HFFc6 (cell line): ENCODE measurements at regions not wholly inside any gene's neighbourhood (a gene's known extent, or its start where the extent isn't known, plus 50 kb on each side); places are given as distances from the start of the nearest gene placed in this dataset.
"Not testable (repeated sequence)": the region's sequence is repeated elsewhere in the genome, so short reads cannot be mapped to it uniquely, and the experiment has no call there.

ENCODE experiments used
- DNase-seq: peaks from one replicate; pipeline ENCODE4 v3.0.0-alpha.2; 2018
- H3K27ac Mint-ChIP-seq: 2 replicates; pipeline ENCODE4 v1.8.0; 2020; ENCODE audit warnings: mild to moderate bottlenecking, mixed read lengths
- H3K27me3 Mint-ChIP-seq: 2 replicates; pipeline ENCODE4 v1.8.0; 2021; ENCODE audit warnings: mild to moderate bottlenecking, moderate library complexity, mixed read lengths; ENCODE audit not compliant: insufficient read depth
- H3K36me3 Mint-ChIP-seq: 2 replicates; pipeline ENCODE4 v1.8.0; 2021; ENCODE audit warnings: low read depth, mixed read lengths
- H3K4me1 Mint-ChIP-seq: 2 replicates; pipeline ENCODE4 v1.8.0; 2020; ENCODE audit warnings: low read depth, mixed read lengths
- H3K4me3 Mint-ChIP-seq: 2 replicates; pipeline ENCODE4 v1.8.0; 2020; ENCODE audit warnings: mild to moderate bottlenecking, moderate library complexity, mixed read lengths
- H3K9me3 Mint-ChIP-seq: 2 replicates; pipeline ENCODE4 v1.8.0; 2020; ENCODE audit warnings: mild to moderate bottlenecking, mixed read lengths
- TF ChIP-seq, protein P1 (sequence below): fragments of 200-600 bp; sonication (generic); IDR thresholded peaks from 2 replicates; pipeline ENCODE4 v1.5.0; 2021; ENCODE audit warnings: antibody characterized with exemption, mild to moderate bottlenecking

DNA sequence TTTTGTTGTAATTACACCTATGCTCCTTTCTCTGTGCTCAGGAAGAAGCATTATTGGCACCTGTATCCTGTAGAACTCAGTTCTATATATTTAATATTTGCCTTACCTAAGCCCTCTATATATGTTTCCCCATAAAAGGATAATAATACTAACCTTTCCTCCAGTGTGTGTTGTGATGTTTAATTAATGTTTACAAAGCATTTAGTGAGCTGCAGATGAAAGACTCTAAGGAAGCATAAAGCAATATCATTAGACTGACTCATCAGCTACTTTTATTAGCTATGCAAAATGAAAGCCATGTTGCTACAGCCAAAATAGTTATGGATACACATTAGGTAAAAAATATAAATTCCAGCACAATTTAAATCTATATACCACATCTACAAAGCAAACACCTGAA is 93.6 kb upstream of the PTPN13 start:
- Mint-ChIP-seq H3K9me3 (no peaks in the 10 kb centered on the region), H3K27ac (no peak overlapping the region), H3K27me3 (no peaks in the 10 kb centered on the region), H3K4me3 (no peak overlapping the region), H3K4me1 (peaks cover 73% of the 10 kb centered on the region), H3K36me3 (no peaks in the 10 kb centered on the region)
- TF ChIP-seq, protein P1, sequence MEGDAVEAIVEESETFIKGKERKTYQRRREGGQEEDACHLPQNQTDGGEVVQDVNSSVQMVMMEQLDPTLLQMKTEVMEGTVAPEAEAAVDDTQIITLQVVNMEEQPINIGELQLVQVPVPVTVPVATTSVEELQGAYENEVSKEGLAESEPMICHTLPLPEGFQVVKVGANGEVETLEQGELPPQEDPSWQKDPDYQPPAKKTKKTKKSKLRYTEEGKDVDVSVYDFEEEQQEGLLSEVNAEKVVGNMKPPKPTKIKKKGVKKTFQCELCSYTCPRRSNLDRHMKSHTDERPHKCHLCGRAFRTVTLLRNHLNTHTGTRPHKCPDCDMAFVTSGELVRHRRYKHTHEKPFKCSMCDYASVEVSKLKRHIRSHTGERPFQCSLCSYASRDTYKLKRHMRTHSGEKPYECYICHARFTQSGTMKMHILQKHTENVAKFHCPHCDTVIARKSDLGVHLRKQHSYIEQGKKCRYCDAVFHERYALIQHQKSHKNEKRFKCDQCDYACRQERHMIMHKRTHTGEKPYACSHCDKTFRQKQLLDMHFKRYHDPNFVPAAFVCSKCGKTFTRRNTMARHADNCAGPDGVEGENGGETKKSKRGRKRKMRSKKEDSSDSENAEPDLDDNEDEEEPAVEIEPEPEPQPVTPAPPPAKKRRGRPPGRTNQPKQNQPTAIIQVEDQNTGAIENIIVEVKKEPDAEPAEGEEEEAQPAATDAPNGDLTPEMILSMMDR, result no peak
- peak; percentile 19 for DNase-seq

DNA sequence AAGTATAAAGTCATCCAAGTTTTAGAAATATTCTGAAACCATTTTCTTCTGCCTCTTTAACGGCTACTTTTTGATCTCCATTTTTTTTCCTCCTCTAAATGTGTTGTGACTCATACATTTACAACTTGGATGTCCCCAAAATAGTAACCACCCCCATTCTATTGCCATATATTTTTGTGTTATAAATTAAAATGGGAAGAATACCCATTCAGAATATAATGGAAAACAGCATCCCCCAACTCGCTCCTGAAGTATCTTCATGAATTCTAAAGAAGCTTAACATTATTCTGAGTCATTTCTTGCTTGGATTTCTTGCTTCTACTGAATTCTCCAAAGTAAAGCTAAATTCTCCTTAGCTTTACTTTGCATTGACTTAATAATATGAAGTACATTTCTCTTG is 92.0 kb upstream of the PTPN13 start:
- Mint-ChIP-seq H3K36me3 (no peaks in the 10 kb centered on the region), H3K27ac (no peak overlapping the region), H3K4me1 (peaks cover 72% of the 10 kb centered on the region), H3K27me3 (no peaks in the 10 kb centered on the region), H3K9me3 (no peaks in the 10 kb centered on the region), H3K4me3 (peak overlapping the region; percentile 4)
- no peak for DNase-seq
- TF ChIP-seq, protein P1, result no peak

DNA sequence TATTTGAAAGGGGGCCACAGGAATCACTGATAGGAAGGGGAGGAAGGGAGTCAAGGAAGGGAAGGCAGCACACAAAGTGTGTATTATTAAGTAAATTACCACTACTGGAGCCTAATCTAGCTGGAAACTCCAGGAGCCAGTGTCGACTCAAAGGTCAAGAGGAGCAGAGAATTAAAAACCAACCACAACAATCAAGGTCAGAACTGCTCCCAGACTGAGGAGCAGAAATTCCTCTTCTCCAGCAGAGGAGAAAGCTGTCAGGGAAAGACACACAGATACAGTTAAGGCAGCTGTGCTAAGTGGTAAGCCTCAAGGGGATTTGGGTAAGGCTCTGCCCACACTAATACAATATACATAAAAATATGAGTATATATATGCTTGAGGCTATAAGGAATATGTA is 87.5 kb upstream of the PTPN13 start:
- H3K27ac Mint-ChIP-seq, result peak overlapping the region; percentile 19; the same call in 1 of the 2 replicates

DNA sequence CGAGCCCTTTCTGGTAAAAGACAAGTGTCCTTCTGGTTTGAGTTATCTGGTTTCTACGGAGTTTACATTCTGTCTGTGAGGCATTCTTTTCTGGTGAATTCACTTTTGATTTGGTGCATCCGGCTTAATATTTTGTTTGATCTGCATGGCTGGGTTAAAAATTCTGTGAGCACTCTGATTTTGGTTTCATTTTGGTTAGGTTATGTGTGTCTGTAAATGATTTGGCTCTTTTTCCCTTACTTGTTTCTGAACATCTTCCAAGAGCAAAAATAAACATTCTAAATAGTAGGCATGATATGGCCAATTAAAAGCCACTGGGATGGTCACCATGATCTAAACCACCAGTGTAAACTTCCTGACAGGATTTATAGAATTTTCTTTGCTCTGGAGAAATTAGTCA is 85.7 kb upstream of the PTPN13 start:
- Mint-ChIP-seq H3K27ac (peak overlapping the region; percentile 75), H3K36me3 (no peaks in the 10 kb centered on the region), H3K27me3 (no peaks in the 10 kb centered on the region), H3K9me3 (no peaks in the 10 kb centered on the region), H3K4me3 (peak overlapping the region; percentile 83), H3K4me1 (peaks cover 50% of the 10 kb centered on the region)
- DNase-seq, result peak; percentile 73
- TF ChIP-seq, protein P1, result no peak

More for the DNA sequence above, 87.5 kb upstream of the PTPN13 start:
- Mint-ChIP-seq H3K4me1 (peaks cover 57% of the 10 kb centered on the region), H3K9me3 (no peaks in the 10 kb centered on the region), H3K27me3 (no peaks in the 10 kb centered on the region), H3K4me3 (no peak overlapping the region), H3K36me3 (no peaks in the 10 kb centered on the region)
- TF ChIP-seq, protein P1, result no peak
- DNase-seq, result no peak

DNA sequence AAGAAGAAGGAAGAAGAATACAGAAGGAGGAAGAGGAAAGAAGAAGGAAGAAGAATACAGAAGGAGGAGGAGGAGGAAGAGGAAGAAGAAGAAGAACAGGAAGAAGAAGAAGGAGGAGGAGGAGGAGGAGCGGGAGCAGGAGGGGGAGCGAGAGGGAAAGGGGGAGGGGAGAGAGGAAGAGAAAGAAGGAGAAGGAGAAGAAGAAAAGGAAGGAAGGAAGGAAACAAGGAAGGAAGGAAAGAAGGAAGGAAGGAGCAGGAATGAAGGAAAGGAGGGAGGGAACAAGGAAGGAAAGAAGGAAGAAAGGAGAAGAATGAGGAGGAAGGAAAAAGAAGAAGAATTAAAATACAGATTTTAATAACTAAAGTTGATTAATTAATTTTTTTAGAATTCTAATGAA is 82.5 kb upstream of the PTPN13 start:
- TF ChIP-seq, protein P1, result no peak
- H3K9me3 Mint-ChIP-seq, result no peaks in the 10 kb centered on the region
- no peak overlapping the region for H3K4me3 Mint-ChIP-seq

DNA sequence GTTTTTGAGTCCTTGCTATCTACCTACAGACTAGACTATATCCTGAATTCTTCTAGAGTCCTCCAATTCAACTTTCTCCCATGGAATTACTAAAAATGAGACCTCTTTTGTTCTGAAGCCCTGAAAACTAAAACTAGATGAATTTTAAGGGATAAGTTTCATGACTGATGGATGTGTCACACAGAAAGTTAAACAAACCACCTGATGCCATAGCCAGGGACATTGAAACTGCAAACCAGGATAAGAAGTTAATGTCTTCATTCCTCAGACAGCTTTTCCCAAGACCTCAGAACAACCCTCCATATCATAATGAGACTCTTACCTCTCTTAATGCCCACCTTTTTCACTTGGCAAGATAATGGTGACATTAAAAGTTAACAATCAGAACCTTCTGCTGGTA is 81.5 kb upstream of the PTPN13 start:
- no peak overlapping the region for H3K27ac Mint-ChIP-seq
- TF ChIP-seq, protein P1, result no peak
- no peaks in the 10 kb centered on the region for H3K27me3 Mint-ChIP-seq
- H3K36me3 Mint-ChIP-seq, result no peaks in the 10 kb centered on the region
- H3K4me3 Mint-ChIP-seq, result no peak overlapping the region
- H3K9me3 Mint-ChIP-seq, result no peaks in the 10 kb centered on the region
- DNase-seq, result no peak
- H3K4me1 Mint-ChIP-seq, result peaks cover 30% of the 10 kb centered on the region

More for the DNA sequence above, 82.5 kb upstream of the PTPN13 start:
- Mint-ChIP-seq H3K27ac (no peak overlapping the region), H3K27me3 (no peaks in the 10 kb centered on the region), H3K36me3 (no peaks in the 10 kb centered on the region), H3K4me1 (peaks cover 40% of the 10 kb centered on the region)
- DNase-seq, result no peak

DNA sequence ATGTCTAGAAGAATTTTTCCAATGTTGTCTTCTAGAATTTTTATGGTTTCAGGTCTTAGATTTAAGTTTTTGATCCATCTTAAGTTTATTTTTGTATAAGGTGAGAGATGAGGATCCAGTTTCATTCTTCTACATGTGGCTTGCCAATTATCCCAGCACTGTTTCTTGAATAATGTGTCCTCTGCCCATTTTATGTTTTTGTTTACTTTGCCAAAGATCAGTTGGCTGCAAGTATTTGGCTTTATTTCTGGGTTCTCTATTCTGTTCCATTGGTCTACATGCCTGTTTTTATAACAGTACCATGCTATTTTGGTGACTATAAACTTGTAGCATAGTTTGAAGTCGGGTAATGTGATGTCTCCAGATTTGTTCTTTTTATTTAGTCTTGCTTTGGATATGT is 78.2 kb upstream of the PTPN13 start:
- Mint-ChIP-seq H3K36me3 (peaks cover 24% of the 10 kb centered on the region), H3K9me3 (peaks cover 23% of the 10 kb centered on the region), H3K4me1 (peaks cover 12% of the 10 kb centered on the region)
- H3K4me3 Mint-ChIP-seq, H3K27ac Mint-ChIP-seq, H3K27me3 Mint-ChIP-seq, DNase-seq: not testable (repeated sequence)
